GM12891 (cell line): ENCODE measurements at regions not wholly inside any gene's neighbourhood (a gene's known extent, or its start where the extent isn't known, plus 50 kb on each side); places are given as distances from the start of the nearest gene placed in this dataset.

Experiments used
- POLR2A ChIP-seq: IDR thresholded peaks from 2 replicates; pipeline ENCODE4 v1.6.1; 2011; ENCODE audit warnings: low read depth, low read length, control low read depth
- POLR2AphosphoS5 ChIP-seq: IDR thresholded peaks from 2 replicates; pipeline ENCODE4 v1.6.1; 2011; ENCODE audit warnings: low read depth, low read length, control low read depth
- SPI1 ChIP-seq: IDR thresholded peaks from 2 replicates; pipeline ENCODE4 v1.6.1; 2011; ENCODE audit warnings: low read depth, low read length, control low read depth
- TAF1 ChIP-seq: IDR thresholded peaks from 2 replicates; pipeline ENCODE4 v1.6.1; 2011; ENCODE audit warnings: low read depth, low read length, control low read depth

GRCh38 chrX:35722128-35722527 lies 76.0 kb upstream of the MAGEB16 start:
- TF ChIP-seq POLR2AphosphoS5 = no peak
- no peak for TF ChIP-seq TAF1
- TF ChIP-seq POLR2A = no peak
- no peak for TF ChIP-seq SPI1
